GM13976 (cell line): ENCODE measurements at regions not wholly inside any gene's neighbourhood (a gene's known extent, or its start where the extent isn't known, plus 50 kb on each side); places are given as distances from the start of the nearest gene placed in this dataset.

Experiments used
- DNase-seq: peaks from one replicate; pipeline ENCODE4 v3.0.0; 2012; ENCODE audit warnings: low spot score
- CTCF ChIP-seq: IDR thresholded peaks from 2 replicates; pipeline ENCODE4 v1.5.1; 2012; ENCODE audit warnings: borderline replicate concordance, mild to moderate bottlenecking; ENCODE audit not compliant: insufficient read depth; ENCODE audit errors: extremely low read depth, missing control alignments, control extremely low read depth
- in situ Hi-C: fragments of 300-500 bp; cut with MboI; formaldehyde crosslinking; loops from one replicate; pipeline ENCODE4 v1.12.0; 2022; ENCODE audit warnings: low sequenced_read_pairs, mixed read lengths, inconsistent platforms; ENCODE audit not compliant: unreplicated experiment

GRCh38 chr6:113654396-113654795, 202.7 kb upstream of the MARCKS start:
- no peak for TF ChIP-seq CTCF
- DNase-seq = no peak
- in situ Hi-C loops = no loop called here

GRCh38 chr6:113655761-113656160, 201.4 kb upstream of the MARCKS start:
- no peak for DNase-seq
- in situ Hi-C loops = no loop called here
- TF ChIP-seq CTCF = no peak

- in situ Hi-C loops = no loop called here
- no peak for DNase-seq
- TF ChIP-seq CTCF = no peak
Measured at GRCh38 chr6:113659762-113660404, 197.3 kb upstream of the MARCKS start.

- no peak for DNase-seq
- no peak for TF ChIP-seq CTCF
- in situ Hi-C loops = no loop called here
Measured at GRCh38 chr6:113660819-113661218, 196.3 kb upstream of the MARCKS start.

- no peak for TF ChIP-seq CTCF
- DNase-seq = no peak
- in situ Hi-C loops = no loop called here
Measured at GRCh38 chr6:113662093-113662665, 195.0 kb upstream of the MARCKS start.

- no peak for TF ChIP-seq CTCF
- DNase-seq = no peak
- in situ Hi-C loops = no loop called here
Measured at GRCh38 chr6:113662688-113663333, 194.3 kb upstream of the MARCKS start.
